H1 (cell line): ENCODE measurements at regions not wholly inside any gene's neighbourhood (a gene's known extent, or its start where the extent isn't known, plus 50 kb on each side); places are given as distances from the start of the nearest gene placed in this dataset.

Experiments
- CTBP2 ChIP-seq: IDR thresholded peaks from 2 replicates; pipeline ENCODE4 v1.7.0; 2011; ENCODE audit warnings: borderline replicate concordance, mild to moderate bottlenecking, moderate library complexity, mixed read lengths, low read length; ENCODE audit not compliant: insufficient read depth, insufficient read length
- HDAC6 ChIP-seq: IDR thresholded peaks from one replicate; pipeline ENCODE4 v1.7.1; 2012; ENCODE audit warnings: low read depth, mild to moderate bottlenecking, inconsistent platforms, low read length, moderate library complexity
- NANOG ChIP-seq: IDR thresholded peaks from 2 replicates; pipeline ENCODE4 v1.6.1; 2011; ENCODE audit warnings: low read length, low read depth, mild to moderate bottlenecking, inconsistent platforms; ENCODE audit not compliant: insufficient read depth, poor library complexity, severe bottlenecking
- RBBP5 ChIP-seq: IDR thresholded peaks from 2 replicates; pipeline ENCODE4 v1.7.1; 2012; ENCODE audit warnings: low read depth, mild to moderate bottlenecking, inconsistent platforms, low read length, moderate library complexity, borderline replicate concordance

DNA sequence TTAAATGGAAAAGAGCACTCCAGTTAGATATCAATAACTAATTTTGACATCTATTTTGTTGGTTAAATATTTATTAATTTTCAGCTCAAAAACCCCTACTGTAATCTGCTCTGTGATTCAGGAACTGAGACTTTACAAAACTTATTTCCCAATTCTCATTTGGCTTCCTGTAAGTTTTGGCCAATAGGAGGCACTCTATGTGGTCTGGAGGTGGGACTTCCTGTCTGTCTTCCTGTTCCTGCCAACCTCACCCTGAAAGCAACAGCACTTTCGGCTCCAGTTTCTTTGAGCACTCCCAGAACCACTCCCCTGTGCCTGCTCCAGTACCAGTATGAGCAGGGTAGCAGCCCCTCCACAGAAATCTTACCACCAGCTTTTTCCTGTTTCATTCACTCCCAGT lies 1027.0 kb downstream of the VRK1 start (continued):
- no peak for TF ChIP-seq HDAC6
- no peak for TF ChIP-seq CTBP2
- no peak for TF ChIP-seq RBBP5
- TF ChIP-seq NANOG, result no peak
